HEK293T (cell line): ENCODE measurements at regions not wholly inside any gene's neighbourhood (a gene's known extent, or its start where the extent isn't known, plus 50 kb on each side); places are given as distances from the start of the nearest gene placed in this dataset.

Source experiments
- ARNT ChIP-seq: fragments of 450-650 bp; IDR thresholded peaks from 2 replicates; pipeline ENCODE4 v1.6.1; 2017; ENCODE audit warnings: mild to moderate bottlenecking
- BHLHE40 ChIP-seq: fragments of 450-650 bp; IDR thresholded peaks from 2 replicates; pipeline ENCODE4 v1.6.1; 2016; ENCODE audit warnings: mild to moderate bottlenecking, moderate library complexity, borderline replicate concordance
- FOXK2 ChIP-seq: fragments of 450-650 bp; IDR thresholded peaks from 2 replicates; pipeline ENCODE4 v1.6.1; 2016; ENCODE audit warnings: mild to moderate bottlenecking
- NFRKB ChIP-seq: fragments of 450-650 bp; IDR thresholded peaks from 2 replicates; pipeline ENCODE4 v1.6.1; 2016; ENCODE audit warnings: mild to moderate bottlenecking, moderate library complexity

DNA sequence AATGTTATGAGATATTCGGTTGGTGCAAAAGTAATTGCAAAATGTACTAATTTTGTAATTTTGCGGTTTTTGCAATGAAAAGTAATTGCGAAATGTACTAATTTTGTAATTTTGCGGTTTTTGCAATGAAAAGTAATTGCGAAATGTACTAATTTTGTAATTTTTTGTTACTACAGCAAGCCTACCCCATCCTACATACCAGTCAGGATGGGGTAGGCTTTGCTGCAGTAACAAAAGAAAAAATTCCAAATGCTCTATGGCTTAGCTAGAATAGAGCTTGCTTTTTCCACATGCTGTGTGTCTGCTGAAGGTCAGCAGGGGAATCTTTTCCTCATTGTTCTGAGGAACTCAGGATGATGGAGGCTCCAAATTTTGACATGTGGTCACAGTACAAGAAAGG is 83.3 kb upstream of the GPRC5B start:
- TF ChIP-seq FOXK2 (no peak), ARNT (no peak), NFRKB (no peak), BHLHE40 (no peak)
